ENCODE measurements at regions not wholly inside any gene's neighbourhood (a gene's known extent, or its start where the extent isn't known, plus 50 kb on each side); places are given as distances from the start of the nearest gene placed in this dataset.

GRCh38 chr2:138298900-138299299, 202.7 kb upstream of the SPOPL start:
- TF ChIP-seq CTCF (IDR thresholded peaks at IDR 0.05), result no peak
- no peak for TF ChIP-seq EP300 (IDR thresholded peaks at IDR 0.05)

All from esophagus muscularis mucosa (tissue), 3 donors.